ENCODE measurements at regions not wholly inside any gene's neighbourhood (a gene's known extent, or its start where the extent isn't known, plus 50 kb on each side); places are given as distances from the start of the nearest gene placed in this dataset.

DNA sequence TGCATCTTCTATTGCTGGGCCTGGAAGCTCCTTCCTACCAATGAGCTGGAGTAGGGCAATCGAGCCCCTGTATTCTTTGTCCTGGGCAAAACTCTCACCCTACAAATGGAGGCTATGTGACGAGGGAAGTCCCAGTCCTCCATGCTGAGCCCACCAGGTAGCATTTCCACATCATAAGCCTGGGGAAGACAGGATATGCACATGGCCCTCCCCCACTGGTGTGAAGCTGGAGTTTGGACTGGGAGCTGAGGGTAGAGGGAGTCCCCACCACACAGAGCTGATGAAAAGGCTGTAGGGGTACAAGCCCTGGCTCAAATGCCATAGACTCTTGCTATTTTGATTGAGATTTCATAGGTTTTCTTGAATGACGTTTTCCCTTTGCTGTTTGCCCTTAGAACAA lies 99.5 kb upstream of the FOXC1 start:
- Histone ChIP-seq H3K27me3 (ENCODE audit: control insufficient read depth, insufficient read depth, low read length) (peaks cover 7% of the 10 kb centered on the region), H3K4me3 (ENCODE audit: low read depth, low read length) (no peak overlapping the region), H3K36me3 (ENCODE audit: control insufficient read depth, insufficient read depth, low read length) (no peaks in the 10 kb centered on the region; the same call in 1 of the 2 replicates)
- no peak for DNase-seq (ENCODE audit: low read depth)
- POLR2A ChIA-PET, result no interaction called here
- TF ChIP-seq, protein P1, sequence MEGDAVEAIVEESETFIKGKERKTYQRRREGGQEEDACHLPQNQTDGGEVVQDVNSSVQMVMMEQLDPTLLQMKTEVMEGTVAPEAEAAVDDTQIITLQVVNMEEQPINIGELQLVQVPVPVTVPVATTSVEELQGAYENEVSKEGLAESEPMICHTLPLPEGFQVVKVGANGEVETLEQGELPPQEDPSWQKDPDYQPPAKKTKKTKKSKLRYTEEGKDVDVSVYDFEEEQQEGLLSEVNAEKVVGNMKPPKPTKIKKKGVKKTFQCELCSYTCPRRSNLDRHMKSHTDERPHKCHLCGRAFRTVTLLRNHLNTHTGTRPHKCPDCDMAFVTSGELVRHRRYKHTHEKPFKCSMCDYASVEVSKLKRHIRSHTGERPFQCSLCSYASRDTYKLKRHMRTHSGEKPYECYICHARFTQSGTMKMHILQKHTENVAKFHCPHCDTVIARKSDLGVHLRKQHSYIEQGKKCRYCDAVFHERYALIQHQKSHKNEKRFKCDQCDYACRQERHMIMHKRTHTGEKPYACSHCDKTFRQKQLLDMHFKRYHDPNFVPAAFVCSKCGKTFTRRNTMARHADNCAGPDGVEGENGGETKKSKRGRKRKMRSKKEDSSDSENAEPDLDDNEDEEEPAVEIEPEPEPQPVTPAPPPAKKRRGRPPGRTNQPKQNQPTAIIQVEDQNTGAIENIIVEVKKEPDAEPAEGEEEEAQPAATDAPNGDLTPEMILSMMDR (IDR thresholded peaks at IDR 0.05; ENCODE audit: insufficient read depth, low read depth, low read length), result no peak
- CTCF ChIA-PET, result interaction anchor here (0.6 kb wide), 1 partner anchor 61 kb away, joined by 3 read pairs; no protein-coding TSS in a partner anchor

DNA sequence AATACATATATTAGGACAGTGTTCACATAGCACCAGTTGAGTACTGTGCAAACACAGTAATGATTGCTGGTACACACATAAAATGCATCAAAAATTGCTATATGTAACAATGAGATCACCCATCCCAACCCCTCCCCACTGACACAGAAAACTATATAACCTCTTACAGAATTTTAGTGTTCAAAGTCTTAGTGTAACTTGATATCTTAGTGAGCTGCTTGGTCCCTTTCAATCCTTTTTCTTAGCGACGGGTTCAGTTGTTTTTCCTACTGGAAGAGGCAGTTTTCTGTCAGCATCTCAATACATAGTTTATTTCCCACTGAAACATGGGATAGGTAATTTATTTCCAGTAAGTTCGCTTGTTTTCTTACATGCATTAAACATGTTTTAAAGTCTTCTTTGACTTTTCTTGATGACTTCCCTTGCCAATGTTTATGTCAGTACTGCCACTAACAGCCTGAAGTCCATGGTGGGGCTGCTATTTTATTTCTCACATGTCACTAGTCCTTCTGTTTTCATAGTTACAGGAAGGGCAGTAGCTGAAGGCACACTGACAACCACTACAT lies 96.4 kb upstream of the FOXC1 start:
- peaks cover 8% of the 10 kb centered on the region for H3K27me3 ChIP-seq (ENCODE audit: control insufficient read depth, insufficient read depth, low read length)
- TF ChIP-seq, protein P1 (IDR thresholded peaks at IDR 0.05; ENCODE audit: insufficient read depth, low read depth, low read length), result no peak
- no peak for DNase-seq (ENCODE audit: low read depth)
- no peaks in the 10 kb centered on the region; the same call in 1 of the 2 replicates for H3K36me3 ChIP-seq (ENCODE audit: control insufficient read depth, insufficient read depth, low read length)
- ChIA-PET POLR2A (no interaction called here), CTCF (interaction anchor here (0.9 to 1.5 kb wide), 2 partner anchors 9 to 19 kb away, joined by 3 to 6 read pairs; no protein-coding TSS in a partner anchor)
- no peak overlapping the region for H3K4me3 ChIP-seq (ENCODE audit: low read depth, low read length)

DNA sequence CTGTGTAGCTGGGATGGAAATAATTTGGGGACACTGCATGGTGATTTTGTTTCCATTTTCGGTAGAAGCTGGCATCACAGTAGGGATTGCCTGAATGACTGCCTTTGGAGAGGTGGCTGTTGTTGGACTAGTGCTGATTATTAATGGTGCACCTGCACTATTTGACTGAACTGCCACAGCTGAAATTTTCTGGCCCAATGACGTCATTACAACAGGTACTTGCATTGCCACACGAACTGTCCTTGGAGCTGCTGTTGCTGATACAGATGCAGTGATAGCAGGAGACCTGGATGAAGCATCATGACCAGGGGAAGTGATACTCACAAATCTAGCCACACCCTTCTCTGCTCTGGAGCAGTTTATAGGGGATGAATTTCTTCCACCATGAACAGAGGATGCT lies 95.6 kb upstream of the FOXC1 start:
- POLR2A ChIA-PET, result no interaction called here
- TF ChIP-seq, protein P1 (IDR thresholded peaks at IDR 0.05; ENCODE audit: insufficient read depth, low read depth, low read length), result no peak
- CTCF ChIA-PET, result interaction anchor here (1.7 kb wide), 1 partner anchor 10 kb away, joined by 9 read pairs; no protein-coding TSS in a partner anchor
- Histone ChIP-seq H3K27me3 (ENCODE audit: control insufficient read depth, insufficient read depth, low read length) (peaks cover 9% of the 10 kb centered on the region), H3K36me3 (ENCODE audit: control insufficient read depth, insufficient read depth, low read length) (no peaks in the 10 kb centered on the region; the same call in 1 of the 2 replicates), H3K4me3 (ENCODE audit: low read depth, low read length) (no peak overlapping the region)
- no peak for DNase-seq (ENCODE audit: low read depth)

DNA sequence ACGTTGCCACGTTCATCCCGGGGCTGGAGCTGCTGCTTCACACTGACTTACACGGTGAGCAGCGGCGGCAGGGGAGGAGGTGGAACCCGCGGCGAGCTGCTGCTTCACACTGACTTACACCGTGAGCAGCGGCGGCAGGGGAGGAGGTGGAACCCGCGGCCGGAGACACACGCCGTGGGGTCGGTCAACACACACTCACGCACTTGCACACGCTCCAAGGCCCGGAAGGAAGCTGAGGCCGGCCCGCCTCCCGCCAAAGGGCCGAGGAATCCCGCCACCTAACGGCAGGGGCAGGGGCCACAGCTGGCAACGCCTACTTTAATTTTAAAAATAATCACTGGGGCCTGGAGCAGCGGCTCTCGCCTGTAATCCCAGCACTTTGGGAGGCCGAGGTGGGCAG lies 94.4 kb upstream of the FOXC1 start:
- Histone ChIP-seq H3K4me3 (ENCODE audit: low read depth, low read length) (no peak overlapping the region), H3K27me3 (ENCODE audit: control insufficient read depth, insufficient read depth, low read length) (peaks cover 8% of the 10 kb centered on the region), H3K36me3 (ENCODE audit: control insufficient read depth, insufficient read depth, low read length) (no peaks in the 10 kb centered on the region; the same call in 1 of the 2 replicates)
- no peak for DNase-seq (ENCODE audit: low read depth)
- ChIA-PET CTCF (interaction anchor here (0.6 to 1.7 kb wide), 3 partner anchors 9 to 49 kb away, joined by 3 to 9 read pairs (median 3); no protein-coding TSS in a partner anchor), POLR2A (no interaction called here)
- TF ChIP-seq, protein P1 (IDR thresholded peaks at IDR 0.05; ENCODE audit: insufficient read depth, low read depth, low read length), result no peak

DNA sequence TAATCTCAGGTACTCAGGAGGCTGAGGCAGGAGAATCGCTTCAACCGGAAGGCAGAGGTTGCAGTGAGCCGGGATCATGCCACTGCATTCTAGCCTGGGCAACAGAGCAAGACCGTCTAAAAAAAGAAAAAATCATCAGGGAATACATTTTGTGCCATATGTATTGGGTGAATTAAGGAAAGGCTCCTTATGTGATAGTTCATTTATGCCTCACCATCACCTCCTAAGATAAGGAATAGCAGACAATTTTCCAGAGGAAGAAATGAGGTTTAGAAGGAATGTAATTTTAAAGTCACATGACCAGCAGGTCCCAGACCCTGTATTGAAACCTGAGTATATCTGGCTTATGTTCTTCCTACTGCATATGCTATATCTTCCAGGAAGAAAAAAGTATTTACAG lies 93.9 kb upstream of the FOXC1 start:
- CTCF ChIA-PET, result interaction anchor here (1.4 kb wide), 1 partner anchor 48 kb away, joined by 3 read pairs; no protein-coding TSS in a partner anchor

More for the DNA sequence above, 93.9 kb upstream of the FOXC1 start:
- Histone ChIP-seq H3K36me3 (ENCODE audit: control insufficient read depth, insufficient read depth, low read length) (no peaks in the 10 kb centered on the region), H3K4me3 (ENCODE audit: low read depth, low read length) (no peak overlapping the region), H3K27me3 (ENCODE audit: control insufficient read depth, insufficient read depth, low read length) (peaks cover 7% of the 10 kb centered on the region)
- POLR2A ChIA-PET, result no interaction called here
- no peak for DNase-seq (ENCODE audit: low read depth)
- TF ChIP-seq, protein P1 (IDR thresholded peaks at IDR 0.05; ENCODE audit: insufficient read depth, low read depth, low read length), result no peak

All from BJ (cell line).